Mucosa of descending colon (tissue), 3 donors: ENCODE measurements at regions not wholly inside any gene's neighbourhood (a gene's known extent, or its start where the extent isn't known, plus 50 kb on each side); places are given as distances from the start of the nearest gene placed in this dataset.

Source experiments
- ATAC-seq: fragments of 200-7000 bp; cut with Tn5 transposase; one replicate; pipeline ENCODE4 v1.9.1; 2020; ENCODE audit warnings: mild to moderate bottlenecking, moderate library complexity
- DNase-seq, 3 donors: peaks; one replicate each; pipeline ENCODE4 v3.0.0-alpha.2; 2020
- H3K36me3 ChIP-seq: fragments of 200-600 bp; one replicate; pipeline ENCODE4 v1.8.0; 2021; ENCODE audit warnings: low read depth, mild to moderate bottlenecking
- H3K4me1 ChIP-seq: fragments of 200-600 bp; one replicate; pipeline ENCODE4 v1.8.0; 2021; ENCODE audit warnings: low read depth, mild to moderate bottlenecking
- H3K4me3 ChIP-seq: fragments of 200-600 bp; one replicate; pipeline ENCODE4 v1.8.0; 2021; ENCODE audit warnings: mild to moderate bottlenecking
- H3K9me3 ChIP-seq: fragments of 200-600 bp; one replicate; pipeline ENCODE4 v1.8.0; 2021; ENCODE audit warnings: mild to moderate bottlenecking
- CTCF ChIP-seq: fragments of 200-600 bp; IDR thresholded peaks from one replicate; pipeline ENCODE4 v1.8.0; 2022; ENCODE audit warnings: antibody characterized with exemption, mild to moderate bottlenecking
- intact Hi-C, 2 donors: fragments of 100-400 bp; cut with DNase I in 1 of 2; cut with micrococcal nuclease in 1 of 2; formaldehyde crosslinking; loops; one replicate each; pipeline versions ENCODE4 v1.11.0 to v1.11.1; 2022; cut with DNase I, micrococcal nuclease
- donor health status: DM: no; HTN: no; CAD: no; lungs with moderate emphysema.
- donor health status: DM: no; HTN: no; CAD: no.
- donor health status: DM: no; HTN: yes; CAD: no.

GRCh38 chr15:35912196-35912595, 366.2 kb upstream of the DPH6 start:
- Histone ChIP-seq H3K9me3 (no peaks in the 10 kb centered on the region), H3K4me1 (no peaks in the 10 kb centered on the region), H3K4me3 (no peak overlapping the region), H3K36me3 (no peaks in the 10 kb centered on the region)
- intact Hi-C loops = no loop called here
- DNase-seq = no peak
- no peak for TF ChIP-seq CTCF
- ATAC-seq = no peak

GRCh38 chr15:35914573-35914972, 368.6 kb upstream of the DPH6 start:
- intact Hi-C loops = no loop called here
- no peak for ATAC-seq
- TF ChIP-seq CTCF = no peak
- Histone ChIP-seq H3K9me3 (no peaks in the 10 kb centered on the region), H3K36me3 (no peaks in the 10 kb centered on the region), H3K4me3 (no peak overlapping the region), H3K4me1 (no peaks in the 10 kb centered on the region)
- DNase-seq = no peak

GRCh38 chr15:35921046-35921445, 375.1 kb upstream of the DPH6 start:
- Histone ChIP-seq H3K4me3 (no peak overlapping the region), H3K36me3 (no peaks in the 10 kb centered on the region), H3K9me3 (no peaks in the 10 kb centered on the region), H3K4me1 (no peaks in the 10 kb centered on the region)
- intact Hi-C loops = no loop called here
- DNase-seq (no peak), ATAC-seq (no peak)
- TF ChIP-seq CTCF = no peak

- no peak for TF ChIP-seq CTCF
- Histone ChIP-seq H3K4me3 (no peak overlapping the region), H3K9me3 (no peaks in the 10 kb centered on the region), H3K4me1 (no peaks in the 10 kb centered on the region), H3K36me3 (no peaks in the 10 kb centered on the region)
- DNase-seq (no peak), ATAC-seq (no peak)
- intact Hi-C loops = no loop called here
Observed at GRCh38 chr15:35925275-35926006, 379.5 kb upstream of the DPH6 start.

GRCh38 chr15:35926007-35926380, 380.0 kb upstream of the DPH6 start:
- DNase-seq (no peak), ATAC-seq (no peak)
- H3K9me3 ChIP-seq = no peaks in the 10 kb centered on the region
- no peak overlapping the region for H3K4me3 ChIP-seq
- no peaks in the 10 kb centered on the region for H3K4me1 ChIP-seq
- H3K36me3 ChIP-seq = no peaks in the 10 kb centered on the region
- intact Hi-C loops = no loop called here
- TF ChIP-seq CTCF = no peak

GRCh38 chr15:35928847-35929246, 382.9 kb upstream of the DPH6 start:
- Histone ChIP-seq H3K9me3 (no peaks in the 10 kb centered on the region), H3K36me3 (no peaks in the 10 kb centered on the region), H3K4me3 (no peak overlapping the region), H3K4me1 (no peaks in the 10 kb centered on the region)
- ATAC-seq (no peak), DNase-seq (no peak)
- no peak for TF ChIP-seq CTCF
- intact Hi-C loops = no loop called here
